WI38 (cell line): ENCODE measurements at regions not wholly inside any gene's neighbourhood (a gene's known extent, or its start where the extent isn't known, plus 50 kb on each side); places are given as distances from the start of the nearest gene placed in this dataset.

Experiments
- H3K4me3 ChIP-seq: 2 replicates; pipeline ENCODE4 v1.5.1; 2011; ENCODE audit warnings: low read depth, mild to moderate bottlenecking, control low read depth, low read length
- CTCF ChIP-seq: IDR thresholded peaks from 2 replicates; pipeline ENCODE4 v1.5.1; 2012; ENCODE audit warnings: low read depth, mild to moderate bottlenecking, control low read depth, low read length

DNA sequence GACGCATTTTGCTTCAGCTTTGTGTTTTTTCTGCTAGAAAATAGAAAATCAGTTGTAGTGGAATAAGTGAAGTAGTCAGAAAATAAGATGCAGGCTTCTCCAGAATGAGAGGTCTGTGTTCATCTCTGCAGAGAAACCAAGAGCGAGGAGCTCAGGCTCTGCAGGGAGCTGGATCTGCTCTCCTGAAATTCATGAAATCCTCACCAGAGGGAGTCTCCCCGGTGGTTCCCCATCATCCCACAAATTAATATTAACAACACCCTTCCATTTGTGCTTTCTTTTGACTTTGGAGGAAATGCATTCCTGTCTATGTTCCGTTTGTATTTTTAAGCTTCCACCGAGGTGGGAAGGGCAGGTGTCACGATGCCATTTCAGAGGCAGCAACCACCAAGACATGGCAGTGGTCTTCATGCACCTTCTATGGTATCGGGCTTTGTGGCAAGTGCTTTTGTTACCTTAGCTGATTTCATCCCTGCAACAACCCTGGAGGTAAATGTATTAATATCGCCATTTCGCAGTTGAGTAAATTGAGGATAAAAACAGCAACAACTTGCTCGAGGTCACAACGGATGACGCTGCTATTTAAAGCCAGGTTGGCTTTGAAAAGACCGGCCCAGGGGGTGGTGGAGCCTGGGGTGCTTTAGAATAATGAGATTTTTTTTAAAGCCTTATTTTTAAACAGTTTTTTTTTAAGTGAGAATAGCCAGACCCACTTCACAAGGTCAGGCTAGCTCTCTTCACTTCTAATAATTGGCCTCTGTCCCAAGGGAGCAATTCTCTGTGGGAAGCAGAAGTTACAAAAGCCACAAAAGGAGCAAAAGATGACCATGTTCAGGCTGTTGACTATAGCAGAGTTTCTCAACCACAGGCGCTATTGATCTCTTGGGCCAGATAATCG, 367.6 kb upstream of the ERCC4 start:
- TF ChIP-seq CTCF, result no peak
- no peak overlapping the region for H3K4me3 ChIP-seq

- no peak for TF ChIP-seq CTCF
- H3K4me3 ChIP-seq, result no peak overlapping the region
These were observed 367.0 kb upstream of the ERCC4 start for GRCh38 chr16:13552960-13553257.

- TF ChIP-seq CTCF, result no peak
These were observed 366.4 kb upstream of the ERCC4 start for GRCh38 chr16:13553453-13553985.

DNA sequence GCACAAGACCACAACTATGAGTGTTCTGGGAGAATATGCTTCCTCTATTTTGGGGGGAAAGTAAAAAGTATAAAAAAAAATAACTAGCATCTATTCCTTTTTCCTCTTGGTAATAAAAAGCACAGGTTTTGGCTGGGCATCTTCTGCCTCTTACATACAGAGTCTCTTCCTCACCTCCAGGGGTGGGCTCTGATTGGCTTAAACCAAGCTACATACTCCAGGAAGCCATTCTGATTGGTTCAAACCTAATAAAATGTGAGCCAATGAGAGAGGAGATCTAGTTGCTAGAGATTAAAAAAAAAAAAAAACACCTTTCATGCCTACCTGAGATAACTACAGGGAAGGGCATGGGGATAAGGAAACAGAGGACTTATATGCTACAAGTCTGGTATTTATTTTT, 365.9 kb upstream of the ERCC4 start:
- H3K4me3 ChIP-seq, result no peak overlapping the region
- TF ChIP-seq CTCF, result no peak

More at GRCh38 chr16:13553453-13553985, 366.4 kb upstream of the ERCC4 start:
- no peak overlapping the region for H3K4me3 ChIP-seq

DNA sequence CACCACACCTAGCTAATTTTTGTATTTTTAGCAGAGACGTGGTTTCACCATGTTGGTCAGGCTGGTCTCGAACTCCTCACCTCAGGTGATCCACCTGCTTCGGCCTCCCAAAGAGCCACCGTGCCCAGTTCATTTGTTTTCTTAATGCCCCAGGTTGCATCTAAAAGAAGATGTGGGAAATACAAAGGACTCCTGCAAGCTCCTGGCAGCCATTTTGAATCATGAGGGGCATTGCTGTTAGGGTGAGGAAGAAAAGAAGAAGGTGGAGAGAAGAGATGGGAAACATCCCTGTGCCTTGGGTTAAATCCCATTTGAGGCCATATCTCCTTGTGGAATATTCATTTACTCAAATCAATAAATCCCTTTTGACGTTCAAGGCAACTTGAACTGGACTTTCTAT, 365.3 kb upstream of the ERCC4 start:
- TF ChIP-seq CTCF, result no peak
- no peak overlapping the region for H3K4me3 ChIP-seq

DNA sequence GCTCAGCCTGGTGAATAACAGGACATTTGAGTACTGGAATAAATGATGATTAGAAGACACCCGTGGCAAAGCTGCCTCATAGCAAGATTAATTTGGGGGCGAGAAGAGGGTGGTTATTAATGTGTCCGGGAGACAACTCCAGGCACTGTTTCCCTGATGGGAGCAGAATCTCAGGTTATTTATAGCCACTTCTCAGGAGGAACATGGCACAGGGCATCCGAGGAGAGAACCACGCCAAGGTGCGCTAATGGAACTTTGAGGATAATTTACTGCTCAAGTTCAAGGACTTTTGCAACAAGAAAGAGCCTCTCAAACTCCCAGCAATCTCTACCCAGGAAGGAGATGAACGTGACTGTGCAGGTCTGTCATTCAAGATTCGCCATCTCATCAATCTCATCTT, 362.5 kb upstream of the ERCC4 start:
- H3K4me3 ChIP-seq, result no peak overlapping the region
- TF ChIP-seq CTCF, result no peak

DNA sequence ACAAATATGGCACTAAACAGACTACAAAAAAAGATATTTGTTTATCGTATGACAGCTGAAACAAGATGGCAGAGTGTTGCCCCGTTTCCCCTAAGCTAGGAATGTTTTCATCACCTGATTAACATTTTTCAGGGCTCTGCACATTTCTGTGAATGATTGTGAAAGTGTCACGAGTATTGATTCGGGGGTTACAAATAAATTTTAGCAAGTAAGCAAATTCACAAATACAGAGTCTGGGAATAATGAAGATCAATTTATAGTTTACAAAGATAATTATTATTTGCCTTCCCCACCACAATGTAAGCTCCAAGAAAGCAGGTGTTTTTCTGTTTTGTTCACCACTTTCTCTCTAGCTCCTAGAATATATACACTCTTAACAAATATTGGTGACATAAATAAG, 361.2 kb upstream of the ERCC4 start:
- TF ChIP-seq CTCF, result no peak
- no peak overlapping the region for H3K4me3 ChIP-seq
